Nephron progenitor cell (in vitro differentiated cells): ENCODE measurements at regions not wholly inside any gene's neighbourhood (a gene's known extent, or its start where the extent isn't known, plus 50 kb on each side); places are given as distances from the start of the nearest gene placed in this dataset.

Experiments used
- DNase-seq: peaks from one replicate; pipeline ENCODE4 v3.0.0; 2021
- H3K27ac Mint-ChIP-seq: 2 replicates; pipeline ENCODE4 v1.8.0; 2021; ENCODE audit warnings: mild to moderate bottlenecking, moderate library complexity, mixed read lengths
- H3K27me3 Mint-ChIP-seq: 2 replicates; pipeline ENCODE4 v1.8.0; 2021; ENCODE audit warnings: mild to moderate bottlenecking, low read depth, mixed read lengths; ENCODE audit not compliant: poor library complexity
- H3K36me3 Mint-ChIP-seq: 2 replicates; pipeline ENCODE4 v1.8.0; 2021; ENCODE audit warnings: low read depth, mixed read lengths
- H3K4me1 Mint-ChIP-seq: 2 replicates; pipeline ENCODE4 v1.8.0; 2021; ENCODE audit warnings: mixed read lengths
- H3K4me3 Mint-ChIP-seq: 2 replicates; pipeline ENCODE4 v1.8.0; 2021; ENCODE audit warnings: mild to moderate bottlenecking, moderate library complexity, mixed read lengths
- H3K9me3 Mint-ChIP-seq: 2 replicates; pipeline ENCODE4 v1.8.0; 2021; ENCODE audit warnings: mild to moderate bottlenecking, moderate library complexity, mixed read lengths
- CTCF ChIP-seq: fragments of 200-600 bp; sonication (generic); IDR thresholded peaks from 2 replicates; pipeline ENCODE4 v1.5.0; 2021; ENCODE audit warnings: antibody characterized with exemption

- Mint-ChIP-seq H3K36me3 (no peaks in the 10 kb centered on the region), H3K9me3 (peaks cover 4% of the 10 kb centered on the region), H3K4me1 (peaks cover 3% of the 10 kb centered on the region), H3K4me3 (no peak overlapping the region), H3K27ac (no peak overlapping the region), H3K27me3 (no peaks in the 10 kb centered on the region)
- no peak for DNase-seq
- no peak for TF ChIP-seq CTCF
Measured at GRCh38 chr12:85504164-85504563, 224.1 kb downstream of the ALX1 start.

- TF ChIP-seq CTCF: no peak
Measured at GRCh38 chr12:85504624-85505023, 224.6 kb downstream of the ALX1 start.

GRCh38 chr12:85507456-85507855 is 227.4 kb downstream of the ALX1 start:
- H3K27ac Mint-ChIP-seq: no peak overlapping the region
- H3K27me3 Mint-ChIP-seq: no peaks in the 10 kb centered on the region
- peaks cover 3% of the 10 kb centered on the region for H3K4me1 Mint-ChIP-seq
- no peaks in the 10 kb centered on the region for H3K36me3 Mint-ChIP-seq
- no peak overlapping the region for H3K4me3 Mint-ChIP-seq
- H3K9me3 Mint-ChIP-seq: peaks cover 4% of the 10 kb centered on the region
- no peak for TF ChIP-seq CTCF
- DNase-seq: no peak

More at GRCh38 chr12:85504624-85505023, 224.6 kb downstream of the ALX1 start:
- Mint-ChIP-seq H3K4me1 (peaks cover 3% of the 10 kb centered on the region), H3K27me3 (no peaks in the 10 kb centered on the region), H3K36me3 (no peaks in the 10 kb centered on the region), H3K4me3 (no peak overlapping the region), H3K9me3 (peaks cover 4% of the 10 kb centered on the region), H3K27ac (no peak overlapping the region)
- DNase-seq: no peak

GRCh38 chr12:85509081-85509856 is 229.2 kb downstream of the ALX1 start:
- Mint-ChIP-seq H3K27ac (peak overlapping the region; percentile 31), H3K9me3 (peaks cover 2% of the 10 kb centered on the region), H3K4me3 (no peak overlapping the region), H3K36me3 (no peaks in the 10 kb centered on the region), H3K4me1 (peaks cover 3% of the 10 kb centered on the region), H3K27me3 (no peaks in the 10 kb centered on the region)
- TF ChIP-seq CTCF: no peak
- DNase-seq: no peak

- no peak for TF ChIP-seq CTCF
- H3K27ac Mint-ChIP-seq: peak overlapping the region; percentile 46
Measured at GRCh38 chr12:85509857-85510256, 229.8 kb downstream of the ALX1 start.

GRCh38 chr12:85516039-85516438 is 236.0 kb downstream of the ALX1 start:
- H3K9me3 Mint-ChIP-seq: no peaks in the 10 kb centered on the region
- peaks cover 4% of the 10 kb centered on the region for H3K27me3 Mint-ChIP-seq
- TF ChIP-seq CTCF: no peak
- no peak overlapping the region for H3K27ac Mint-ChIP-seq
- no peak overlapping the region for H3K4me3 Mint-ChIP-seq
- DNase-seq: no peak
- no peaks in the 10 kb centered on the region for H3K36me3 Mint-ChIP-seq
- H3K4me1 Mint-ChIP-seq: peaks cover 6% of the 10 kb centered on the region

More at GRCh38 chr12:85509857-85510256, 229.8 kb downstream of the ALX1 start:
- Mint-ChIP-seq H3K4me1 (peaks cover 3% of the 10 kb centered on the region), H3K36me3 (no peaks in the 10 kb centered on the region), H3K27me3 (peaks cover 4% of the 10 kb centered on the region), H3K4me3 (no peak overlapping the region), H3K9me3 (no peaks in the 10 kb centered on the region)
- no peak for DNase-seq
